GM12892 (cell line): ENCODE measurements at regions not wholly inside any gene's neighbourhood (a gene's known extent, or its start where the extent isn't known, plus 50 kb on each side); places are given as distances from the start of the nearest gene placed in this dataset.

ENCODE experiments used
- DNase-seq: peaks from one replicate; pipeline ENCODE4 v3.0.0; 2011; ENCODE audit not compliant: insufficient read length
- FAIRE-seq: peaks from 2 replicates; lab custom pipeline; 2011; peaks lifted over from hg19 to GRCh38; lab: Jason Lieb, UNC
- POLR2A ChIP-seq: IDR thresholded peaks from 2 replicates; pipeline ENCODE4 v1.6.1; 2011; ENCODE audit warnings: low read depth, low read length, control low read depth
- POLR2AphosphoS5 ChIP-seq: IDR thresholded peaks from 2 replicates; pipeline ENCODE4 v1.6.1; 2011; ENCODE audit warnings: low read depth, low read length, control low read depth
- TAF1 ChIP-seq: IDR thresholded peaks from 2 replicates; pipeline ENCODE4 v1.6.1; 2011; ENCODE audit warnings: low read depth, mild to moderate bottlenecking, control low read depth, low read length, borderline replicate concordance

GRCh38 chr13:64327505-64328194, 2902.5 kb downstream of the PCDH9 start:
- no peak for DNase-seq
- FAIRE-seq, result no peak
- TF ChIP-seq TAF1 (no peak), POLR2AphosphoS5 (no peak), POLR2A (no peak)

GRCh38 chr13:64314331-64314730, 2898.7 kb upstream of the PCDH20 start:
- TF ChIP-seq POLR2A, result no peak
- no peak for TF ChIP-seq POLR2AphosphoS5
- TF ChIP-seq TAF1, result no peak
- DNase-seq (no peak), FAIRE-seq (no peak)

DNA sequence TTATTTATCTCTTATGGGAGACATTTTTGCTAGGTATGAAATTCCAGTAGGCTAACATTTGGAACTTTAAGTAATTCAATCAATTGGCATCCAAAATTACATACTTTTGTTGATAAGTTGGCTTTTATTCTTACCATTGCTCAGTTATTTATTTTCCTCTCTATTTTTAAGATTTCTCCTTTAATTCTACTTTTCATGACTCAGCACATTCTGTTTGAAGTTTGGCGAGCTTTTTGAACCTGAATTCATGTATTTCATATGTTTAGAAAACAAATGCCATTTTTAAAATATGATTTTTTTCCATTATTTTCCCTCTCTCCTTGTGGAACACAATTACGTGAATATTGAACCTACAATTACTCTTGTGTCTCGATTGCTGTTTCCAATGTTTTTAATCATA, 2896.3 kb upstream of the PCDH20 start:
- TF ChIP-seq POLR2AphosphoS5 (no peak), POLR2A (no peak), TAF1 (no peak)
- FAIRE-seq, result no peak
- no peak for DNase-seq

- DNase-seq (no peak), FAIRE-seq (no peak)
- no peak for TF ChIP-seq POLR2A
- no peak for TF ChIP-seq TAF1
- no peak for TF ChIP-seq POLR2AphosphoS5
Measured at GRCh38 chr13:64311112-64311511, 2895.5 kb upstream of the PCDH20 start.

DNA sequence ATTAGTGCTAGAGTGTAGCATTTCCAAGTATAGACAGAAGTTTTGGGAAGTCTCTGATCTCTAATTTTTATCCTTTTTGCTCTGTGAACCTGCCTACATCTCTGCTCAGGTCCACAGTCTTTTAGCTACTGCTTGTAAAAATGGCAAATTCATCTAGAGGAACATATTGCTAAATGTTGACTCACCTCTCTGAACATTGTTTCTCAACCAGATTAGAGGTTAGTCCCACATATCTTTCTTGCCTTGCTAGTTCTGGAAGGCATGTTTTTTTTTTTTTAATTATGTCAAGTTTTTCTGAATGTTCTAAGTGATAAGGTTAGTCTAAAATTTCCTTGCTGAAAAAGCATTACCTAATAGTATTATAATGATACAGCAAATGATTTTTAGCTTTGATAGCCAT, 2889.6 kb upstream of the PCDH20 start:
- no peak for FAIRE-seq
- TF ChIP-seq POLR2A (no peak), POLR2AphosphoS5 (no peak), TAF1 (no peak)
- DNase-seq, result no peak

DNA sequence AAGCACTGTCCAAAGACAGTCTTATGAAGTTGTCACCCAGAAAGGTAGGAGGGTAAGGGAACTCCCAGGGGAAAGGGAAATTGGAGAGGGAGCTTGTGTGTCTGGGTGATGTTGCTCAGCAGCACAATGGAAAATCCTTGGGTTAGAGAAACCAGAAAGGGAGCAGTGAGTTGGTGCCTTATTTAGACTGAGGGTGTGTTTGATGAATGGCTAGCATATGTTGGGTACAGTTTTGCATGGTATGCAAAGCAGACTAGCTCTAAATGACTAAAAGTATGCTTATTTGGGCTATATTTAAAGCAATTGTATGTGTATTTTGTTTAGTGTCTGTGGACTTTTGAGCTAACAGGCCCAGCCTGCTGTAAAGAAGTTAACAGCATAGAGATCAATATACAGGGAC, 2884.6 kb upstream of the PCDH20 start:
- DNase-seq (no peak), FAIRE-seq (no peak)

GRCh38 chr13:64293923-64294322, 2878.3 kb upstream of the PCDH20 start:
- FAIRE-seq (no peak), DNase-seq (no peak)
- TF ChIP-seq POLR2A (no peak), POLR2AphosphoS5 (no peak), TAF1 (no peak)

More for the DNA sequence above, 2884.6 kb upstream of the PCDH20 start:
- TF ChIP-seq TAF1 (no peak), POLR2AphosphoS5 (no peak), POLR2A (no peak)

DNA sequence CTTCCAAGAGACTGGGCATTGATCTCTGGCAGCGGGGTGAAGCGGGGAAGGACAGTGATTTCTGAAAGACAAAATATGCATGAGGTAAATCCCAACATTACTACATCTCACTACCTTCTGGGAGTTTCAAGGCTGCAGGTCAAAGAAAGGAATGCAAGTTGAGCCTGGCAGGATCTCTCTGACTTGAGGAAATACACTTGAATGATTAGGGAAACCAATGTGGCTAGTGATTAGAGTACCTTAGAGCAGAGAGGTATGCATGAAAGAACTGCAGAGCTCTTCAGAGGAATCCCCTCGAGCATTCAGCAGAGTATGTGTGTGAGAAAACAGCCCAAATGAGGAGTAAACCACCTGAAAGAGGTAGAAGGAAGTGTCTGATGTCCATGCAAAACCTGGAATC, 2874.1 kb upstream of the PCDH20 start:
- TF ChIP-seq POLR2AphosphoS5, result no peak
- TF ChIP-seq POLR2A, result no peak
- TF ChIP-seq TAF1, result no peak
- DNase-seq, result no peak
- no peak for FAIRE-seq

- TF ChIP-seq POLR2AphosphoS5 (no peak), POLR2A (no peak), TAF1 (no peak)
- FAIRE-seq, result no peak
Measured at GRCh38 chr13:64283926-64284325, 2868.3 kb upstream of the PCDH20 start.

GRCh38 chr13:64278493-64278892, 2862.8 kb upstream of the PCDH20 start:
- DNase-seq, result no peak
- FAIRE-seq, result no peak
- no peak for TF ChIP-seq TAF1
- no peak for TF ChIP-seq POLR2AphosphoS5
- TF ChIP-seq POLR2A, result no peak

More at GRCh38 chr13:64283926-64284325, 2868.3 kb upstream of the PCDH20 start:
- DNase-seq, result no peak

DNA sequence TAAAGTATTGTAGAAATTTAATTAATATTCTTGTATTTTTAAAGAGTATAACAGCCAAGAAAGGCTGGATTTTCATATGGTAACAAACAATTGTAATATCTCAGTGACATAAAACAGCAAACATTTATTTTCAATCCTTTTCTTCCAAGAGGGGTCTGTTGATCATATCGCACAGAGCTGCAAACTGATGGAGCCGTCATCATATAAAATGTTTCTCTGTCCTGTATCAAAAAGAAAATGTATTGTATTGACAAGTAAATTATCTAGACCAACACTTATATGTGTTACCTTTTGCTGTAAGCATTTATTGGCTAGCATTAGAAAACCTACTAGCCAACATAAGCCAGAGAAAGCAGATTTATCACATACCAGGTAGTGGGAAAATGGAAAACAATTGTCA, 2861.4 kb upstream of the PCDH20 start:
- no peak for DNase-seq
- no peak for FAIRE-seq
- TF ChIP-seq POLR2A (no peak), POLR2AphosphoS5 (no peak), TAF1 (no peak)

- DNase-seq, result no peak
- TF ChIP-seq POLR2A (no peak), POLR2AphosphoS5 (no peak), TAF1 (no peak)
- no peak for FAIRE-seq
Measured at GRCh38 chr13:64276232-64276631, 2860.6 kb upstream of the PCDH20 start.
